Amniotic epithelial cell (primary cell): ENCODE measurements at regions not wholly inside any gene's neighbourhood (a gene's known extent, or its start where the extent isn't known, plus 50 kb on each side); places are given as distances from the start of the nearest gene placed in this dataset.
A peak's percentile ranks its signal among the peaks of the same experiment; 100 is the strongest.

Source experiments
- DNase-seq: peaks from one replicate; pipeline ENCODE4 v3.0.0-alpha.2; 2010; ENCODE audit warnings: low read depth

DNA sequence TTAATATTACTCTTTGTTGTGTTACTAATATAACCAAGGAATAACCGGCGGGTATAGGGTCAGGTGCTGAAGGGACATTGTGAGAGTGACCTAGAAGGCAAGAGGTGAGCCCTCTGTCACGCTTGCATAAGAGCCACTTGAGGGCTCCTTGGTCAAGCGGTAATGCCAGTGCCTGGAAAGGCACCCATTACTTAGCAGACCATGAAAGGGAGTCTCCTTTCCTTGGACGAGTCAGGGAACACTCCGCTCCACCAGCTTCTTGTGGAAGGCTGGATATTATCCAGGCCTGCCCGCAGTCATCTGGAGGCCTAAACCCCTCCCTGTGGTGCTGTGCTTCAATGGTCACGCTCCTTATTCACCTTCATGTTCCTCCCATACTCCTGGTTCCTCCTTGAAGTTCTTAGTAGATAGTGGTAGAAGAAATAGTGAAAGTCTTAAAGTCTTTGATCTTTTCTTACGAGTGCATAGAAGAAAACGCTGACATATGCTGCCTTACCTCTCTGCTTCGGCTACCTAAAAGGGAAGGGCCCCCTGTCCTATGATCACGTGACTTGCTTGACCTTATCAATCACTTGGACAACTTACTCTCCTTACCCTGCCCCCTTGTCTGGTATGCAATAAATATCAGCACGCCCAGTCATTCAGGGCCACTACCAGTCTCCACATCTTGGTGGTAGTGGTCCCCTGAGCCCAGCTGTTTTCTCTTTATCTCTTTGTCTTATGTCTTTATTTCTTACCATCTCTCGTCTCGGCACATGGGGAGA lies 59.6 kb upstream of the DMRTB1 start:
- peak; percentile 35 for DNase-seq

DNA sequence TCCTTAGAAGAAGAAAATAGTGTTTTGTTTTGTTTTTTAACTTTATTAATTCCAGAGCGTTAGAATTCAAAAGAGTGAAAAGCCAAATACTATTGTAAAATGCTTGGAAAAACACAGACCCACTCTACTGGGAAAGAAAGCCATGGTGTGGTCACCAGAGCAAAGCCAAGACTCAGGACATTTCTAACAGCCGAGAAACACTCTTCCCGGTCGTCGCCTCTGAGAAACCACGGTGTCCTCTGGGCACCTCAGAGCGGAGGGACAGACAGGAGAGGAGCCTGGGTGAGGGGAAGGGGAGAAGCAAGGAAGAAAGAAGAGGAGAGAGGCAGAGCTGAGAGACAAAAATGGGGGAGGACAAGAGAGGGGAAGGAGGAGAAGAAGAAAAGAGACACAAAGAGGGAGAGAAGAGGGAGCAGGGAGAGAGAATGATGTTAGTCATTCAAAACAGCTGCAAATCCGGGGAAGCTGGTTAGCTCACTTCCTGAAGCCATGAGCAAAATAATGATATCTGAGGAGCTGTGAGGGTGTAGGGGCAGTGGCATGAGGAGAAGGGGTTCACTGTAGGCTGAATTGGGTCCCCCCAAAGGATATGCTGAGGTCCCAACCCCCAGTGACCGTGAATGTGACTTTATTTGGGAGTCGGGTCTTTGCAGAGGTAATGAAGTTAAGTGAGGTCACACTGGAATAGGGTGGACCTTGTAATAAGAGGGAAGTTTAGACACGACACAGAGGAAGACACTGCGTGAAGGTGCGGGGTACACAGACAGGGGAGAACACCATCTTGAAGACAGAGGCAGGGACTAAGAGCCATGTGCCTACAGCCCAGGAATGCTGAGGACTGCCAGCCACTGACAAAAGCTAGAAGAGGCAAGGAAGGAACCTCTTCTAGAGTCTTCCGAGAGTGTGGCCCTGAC lies 58.2 kb upstream of the DMRTB1 start:
- DNase-seq: no peak

GRCh38 chr1:53401813-53402745 lies 57.1 kb upstream of the DMRTB1 start:
- no peak for DNase-seq

DNA sequence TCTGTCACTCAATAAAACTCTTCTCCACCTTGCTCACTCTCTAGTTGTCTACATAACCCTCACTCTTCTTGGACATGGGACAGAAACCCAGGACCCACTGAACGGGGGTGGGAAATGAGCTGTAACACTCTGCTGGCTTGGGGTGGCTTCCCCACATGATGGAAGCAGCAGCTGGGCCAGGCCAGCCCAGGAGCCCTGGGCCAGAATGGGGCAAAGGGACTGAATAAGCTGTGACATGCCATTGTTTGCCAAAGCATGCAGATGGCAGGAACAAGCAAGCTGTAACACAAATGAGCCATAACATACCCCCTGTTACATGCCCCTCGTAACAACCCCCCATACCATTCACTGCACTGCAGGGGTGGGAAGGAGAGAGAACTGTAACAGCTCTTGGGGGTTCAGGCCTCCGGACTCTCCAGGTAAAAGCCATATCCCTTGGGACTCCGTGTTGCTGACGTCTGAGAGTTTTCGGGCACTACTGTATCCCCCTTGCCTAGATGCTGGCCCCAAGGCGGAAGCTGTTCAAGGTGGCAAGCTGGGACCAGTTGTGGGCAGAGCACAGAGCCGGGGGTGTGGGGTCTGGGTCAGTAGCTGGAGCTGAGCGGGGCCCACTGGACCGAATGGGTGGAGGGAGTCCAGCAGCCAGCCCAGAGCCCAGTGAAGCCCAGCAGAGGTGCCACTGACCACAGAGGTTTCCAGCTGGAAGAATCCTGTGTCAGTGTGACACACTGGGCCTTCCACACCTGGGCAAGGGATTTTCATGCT lies 56.1 kb upstream of the DMRTB1 start:
- DNase-seq: no peak

DNA sequence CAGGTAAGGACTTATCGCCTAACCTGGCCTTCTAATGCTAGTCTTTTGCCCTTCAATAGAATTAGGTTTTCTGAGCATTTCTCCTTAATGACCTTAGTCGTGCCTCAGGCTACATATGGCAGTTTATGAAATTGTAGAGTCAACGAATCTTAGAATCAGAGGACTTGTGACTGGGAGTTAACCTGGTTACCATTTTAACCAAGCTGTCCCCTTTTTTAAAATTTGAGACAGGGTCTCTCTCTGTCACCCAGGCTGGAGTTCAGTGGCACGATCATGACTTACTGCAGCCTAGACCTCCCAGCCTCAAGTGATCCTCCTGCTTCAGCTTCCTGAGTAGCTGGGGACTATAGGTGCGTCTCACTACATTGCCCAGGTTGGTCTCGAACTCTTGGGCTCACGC lies 53.5 kb upstream of the DMRTB1 start:
- no peak for DNase-seq

GRCh38 chr1:53406551-53407235 lies 52.5 kb upstream of the DMRTB1 start:
- no peak for DNase-seq

GRCh38 chr1:53408013-53408754 lies 51.0 kb upstream of the DMRTB1 start:
- no peak for DNase-seq

DNA sequence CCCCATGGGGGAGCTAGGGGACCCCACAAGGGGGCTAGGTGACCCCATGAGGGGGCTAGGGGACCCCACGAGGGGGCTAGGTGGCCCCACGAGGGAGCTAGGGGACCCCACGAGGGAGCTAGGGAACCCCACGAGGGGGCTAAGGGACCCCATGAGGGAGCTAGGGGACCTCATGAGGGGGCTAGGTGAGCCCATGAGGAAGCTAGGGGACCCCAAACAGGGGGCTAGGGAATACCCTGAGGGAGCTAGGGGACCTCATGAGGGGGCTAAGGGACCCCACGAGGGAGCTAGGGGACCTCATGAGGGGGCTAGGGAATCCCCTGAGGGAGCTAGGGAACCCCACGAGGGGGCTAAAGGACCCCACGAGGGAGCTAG lies 50.5 kb upstream of the DMRTB1 start:
- DNase-seq: no peak

- no peak for DNase-seq
Measured at GRCh38 chr1:53409233-53409632, 50.0 kb upstream of the DMRTB1 start.
